GM21367 (cell line): ENCODE measurements at regions not wholly inside any gene's neighbourhood (a gene's known extent, or its start where the extent isn't known, plus 50 kb on each side); places are given as distances from the start of the nearest gene placed in this dataset.

ENCODE experiments used
- ATAC-seq: cut with Tn5 transposase; IDR thresholded peaks from one replicate; pipeline ENCODE4 v1.9.1; 2021; ENCODE audit not compliant: unreplicated experiment

DNA sequence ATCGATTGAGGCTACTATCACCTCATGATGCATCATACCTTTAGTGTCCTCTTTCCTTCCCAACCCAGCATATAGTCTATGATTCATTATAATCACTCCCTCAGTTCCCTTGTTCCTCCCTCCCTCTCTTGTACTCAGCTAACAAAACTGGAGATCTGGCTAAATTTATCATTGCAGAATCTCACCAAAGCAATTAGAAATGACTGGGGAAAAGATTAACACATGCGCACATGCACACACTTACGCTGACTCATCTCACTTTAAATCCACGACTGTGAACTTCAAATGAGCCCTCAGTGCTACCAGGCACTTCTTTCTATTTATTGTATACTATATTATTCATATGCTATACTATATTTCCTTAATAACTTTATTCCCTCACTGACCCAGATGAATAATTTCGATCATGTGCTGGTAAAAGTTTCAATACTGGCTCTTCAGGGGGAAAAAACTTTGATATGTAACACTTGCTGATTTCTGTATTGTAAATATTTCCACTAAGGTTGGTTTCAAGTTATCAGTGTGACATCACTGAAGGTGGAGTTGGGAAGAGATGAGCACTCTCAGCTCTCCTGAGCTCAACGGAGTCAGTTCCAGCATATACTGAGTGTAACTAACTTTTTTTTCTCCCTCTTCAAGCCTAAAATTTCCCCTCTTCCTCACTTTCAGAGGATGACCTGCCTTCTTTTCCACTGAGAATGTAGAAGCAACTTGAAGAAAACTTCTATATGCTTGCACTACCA, 613.7 kb upstream of the B3GALT2 start:
- no peak for ATAC-seq

DNA sequence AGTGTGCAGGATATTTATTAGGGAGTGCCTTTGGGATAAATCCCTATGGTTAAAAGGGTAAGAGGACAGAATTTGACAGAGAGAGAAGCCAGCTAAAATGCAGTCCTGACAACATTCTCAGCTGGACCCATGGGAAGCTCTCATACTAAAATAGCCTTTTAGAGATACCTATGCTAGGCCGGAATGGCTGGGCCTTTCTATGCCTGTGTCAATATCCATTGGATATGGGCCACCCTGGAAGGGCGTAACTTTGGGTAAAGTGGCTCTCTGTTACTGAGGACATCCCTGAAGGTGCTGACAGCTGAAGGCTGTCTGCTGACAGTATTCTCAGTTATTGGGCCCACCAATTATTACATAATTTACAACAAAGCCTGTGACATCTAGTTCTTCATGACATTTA, 613.0 kb upstream of the B3GALT2 start:
- no peak for ATAC-seq

GRCh38 chr1:193794239-193794638, 607.8 kb upstream of the B3GALT2 start:
- ATAC-seq, result no peak

DNA sequence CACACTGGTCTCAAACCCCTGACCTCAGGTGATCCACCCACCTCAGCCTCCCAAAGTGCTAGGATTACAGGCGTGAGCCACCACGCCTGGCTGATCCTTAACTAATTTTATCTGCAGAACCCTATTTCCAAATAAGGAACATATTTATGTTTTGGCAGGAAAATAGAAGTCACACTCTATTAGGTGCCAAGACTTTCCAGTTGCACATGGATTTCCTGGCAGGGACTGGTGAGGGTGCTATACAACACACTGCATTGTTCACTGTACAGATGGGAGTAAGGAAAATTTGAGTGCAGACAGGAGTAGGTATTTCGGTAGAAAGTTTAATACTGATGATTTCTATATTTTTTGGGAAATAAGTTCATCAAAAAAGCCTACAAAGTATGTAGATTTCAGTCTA, 605.3 kb upstream of the B3GALT2 start:
- ATAC-seq, result no peak

- no peak for ATAC-seq
Observed at GRCh38 chr1:193787061-193787460, 600.6 kb upstream of the B3GALT2 start.

DNA sequence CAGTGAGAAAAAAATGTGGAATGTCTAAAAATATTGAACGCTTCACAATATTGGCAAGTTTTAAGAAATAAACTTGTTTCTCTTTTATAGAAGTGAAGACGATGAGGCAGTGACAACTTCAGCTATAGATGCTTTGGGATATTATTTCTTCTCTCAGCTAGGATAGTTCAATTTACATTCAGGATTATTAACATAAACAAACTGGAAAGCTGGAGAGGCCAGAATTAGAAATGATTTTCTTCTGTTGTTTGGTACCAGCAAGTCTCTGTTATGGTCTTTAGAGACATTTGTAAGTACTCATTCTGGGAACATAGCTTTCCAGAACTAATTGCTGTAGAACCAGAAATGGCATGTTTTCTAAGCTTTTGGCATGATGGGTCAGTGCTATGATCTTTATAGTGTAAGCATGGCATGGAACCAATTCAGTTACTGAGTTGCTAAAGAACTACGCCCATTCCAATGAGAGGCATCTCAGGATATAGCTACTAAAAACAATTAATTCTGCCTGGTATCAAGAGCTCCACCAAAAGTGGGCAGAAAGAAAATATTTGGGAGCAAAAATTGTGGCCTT, 599.5 kb upstream of the B3GALT2 start:
- ATAC-seq, result no peak

GRCh38 chr1:193774536-193775323, 588.3 kb upstream of the B3GALT2 start:
- no peak for ATAC-seq

GRCh38 chr1:193771596-193771995, 585.2 kb upstream of the B3GALT2 start:
- ATAC-seq, result no peak

GRCh38 chr1:193769651-193770050, 583.2 kb upstream of the B3GALT2 start:
- no peak for ATAC-seq

DNA sequence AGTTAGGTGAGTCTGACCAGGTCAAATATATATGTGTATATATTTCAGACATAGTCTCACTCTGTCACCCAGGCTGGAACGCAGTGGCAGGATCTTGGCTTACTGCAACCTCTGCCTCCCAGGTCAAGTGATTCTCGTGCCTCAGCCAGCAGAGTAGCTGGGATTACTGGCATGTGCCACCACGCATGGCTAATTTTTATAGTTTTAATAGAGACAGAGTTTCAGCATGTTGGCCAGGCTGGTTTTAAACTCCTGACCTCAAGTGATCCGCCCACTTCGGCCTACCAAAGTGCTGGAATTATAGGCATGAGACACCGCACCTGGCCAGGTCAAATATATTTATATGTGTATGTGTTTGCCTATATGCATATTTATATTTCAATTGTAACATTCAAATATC, 581.5 kb upstream of the B3GALT2 start:
- ATAC-seq, result no peak

DNA sequence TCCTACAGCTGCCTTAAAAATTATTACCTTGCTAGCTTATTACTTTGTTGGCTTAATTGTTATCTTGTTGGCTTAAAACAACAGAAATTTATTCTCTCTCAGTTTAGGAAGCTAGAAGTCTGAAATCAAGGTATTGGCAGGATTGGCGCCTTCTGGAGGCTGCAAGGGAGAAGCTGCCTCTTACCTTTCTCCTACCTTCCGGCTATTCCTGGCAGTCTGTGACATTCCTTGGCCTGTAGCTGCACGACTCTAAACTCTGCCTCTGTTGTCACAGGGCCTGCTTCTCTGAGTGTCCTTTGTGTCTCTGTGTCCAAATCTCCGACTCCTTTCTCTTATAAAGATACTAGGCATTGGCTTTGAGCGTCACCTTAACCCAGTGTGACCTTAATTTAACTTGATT, 579.9 kb upstream of the B3GALT2 start:
- ATAC-seq, result no peak

DNA sequence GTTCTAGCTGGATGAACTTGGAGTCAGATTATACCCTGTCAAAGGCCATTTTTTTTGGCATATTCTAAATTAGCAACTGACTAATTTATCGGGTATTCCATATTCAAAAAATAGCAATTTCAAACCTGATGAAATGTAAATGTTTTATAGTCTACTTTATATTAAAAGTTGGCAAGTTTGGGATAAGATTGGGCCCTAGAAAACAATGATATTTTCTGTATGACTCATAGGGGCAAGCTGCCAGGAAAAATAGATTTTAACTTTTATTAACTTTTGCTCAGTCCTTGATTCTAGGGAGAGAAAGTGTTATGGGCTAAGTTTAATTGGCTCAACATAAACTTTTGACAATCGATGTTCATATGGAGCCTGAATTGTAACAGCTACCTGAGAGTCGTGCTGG, 576.9 kb upstream of the B3GALT2 start:
- ATAC-seq, result no peak

- ATAC-seq, result no peak
Observed at GRCh38 chr1:193762236-193762635, 575.8 kb upstream of the B3GALT2 start.

DNA sequence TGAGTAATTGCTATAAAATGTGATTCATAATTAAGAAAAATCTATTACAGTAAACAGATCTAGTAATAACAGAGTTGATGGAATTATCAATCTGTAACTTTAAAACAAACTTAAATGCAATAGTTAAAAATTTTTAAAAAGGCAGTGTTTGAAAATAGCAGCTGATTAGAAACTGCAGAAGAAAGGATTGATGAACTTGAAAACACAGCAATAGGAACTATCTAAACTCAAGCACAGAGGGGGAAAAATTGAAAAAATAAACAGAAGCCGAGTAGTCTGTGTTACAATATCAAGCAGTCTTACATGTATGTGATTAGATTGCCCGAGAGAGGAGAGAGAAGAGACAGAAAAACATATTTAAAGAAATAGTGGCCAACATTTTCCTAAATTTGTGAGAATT, 569.0 kb upstream of the B3GALT2 start:
- no peak for ATAC-seq

DNA sequence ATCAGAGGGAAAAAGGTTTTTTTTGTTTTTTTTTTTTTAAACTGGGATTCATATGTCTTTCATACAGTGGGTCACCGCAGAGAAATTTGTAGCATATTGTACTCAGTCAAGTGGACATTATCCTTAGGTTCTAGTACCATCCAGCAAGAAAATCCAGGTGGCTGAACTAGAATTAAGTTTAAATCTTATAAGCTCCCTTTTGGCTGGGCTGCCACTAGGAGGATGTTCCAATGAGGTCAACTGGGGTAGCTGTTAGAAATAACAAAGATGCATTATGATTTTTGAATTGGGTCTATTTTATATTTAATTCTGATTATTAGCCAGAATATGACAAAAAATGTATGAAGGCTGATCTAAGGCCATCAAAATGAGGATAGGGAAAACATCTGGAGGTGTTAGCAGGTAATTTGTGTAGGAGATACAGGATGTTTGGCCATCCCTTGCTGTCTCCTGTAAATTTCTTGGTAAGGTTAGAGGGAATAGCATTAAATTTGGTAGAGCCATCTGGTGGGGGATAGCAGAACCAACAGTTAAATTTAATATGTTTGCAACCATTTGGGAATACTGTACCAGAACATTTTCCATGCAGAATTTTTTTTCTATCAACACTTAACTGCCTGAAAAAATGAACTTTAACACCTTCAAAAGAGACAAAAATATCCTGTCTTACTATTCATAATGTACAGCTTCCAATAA, 568.5 kb upstream of the B3GALT2 start:
- ATAC-seq, result no peak

- ATAC-seq, result no peak
Observed at GRCh38 chr1:193754151-193754550, 567.7 kb upstream of the B3GALT2 start.

GRCh38 chr1:193753038-193753756, 566.8 kb upstream of the B3GALT2 start:
- no peak for ATAC-seq

- ATAC-seq, result no peak
Observed at GRCh38 chr1:193749868-193750267, 563.5 kb upstream of the B3GALT2 start.

DNA sequence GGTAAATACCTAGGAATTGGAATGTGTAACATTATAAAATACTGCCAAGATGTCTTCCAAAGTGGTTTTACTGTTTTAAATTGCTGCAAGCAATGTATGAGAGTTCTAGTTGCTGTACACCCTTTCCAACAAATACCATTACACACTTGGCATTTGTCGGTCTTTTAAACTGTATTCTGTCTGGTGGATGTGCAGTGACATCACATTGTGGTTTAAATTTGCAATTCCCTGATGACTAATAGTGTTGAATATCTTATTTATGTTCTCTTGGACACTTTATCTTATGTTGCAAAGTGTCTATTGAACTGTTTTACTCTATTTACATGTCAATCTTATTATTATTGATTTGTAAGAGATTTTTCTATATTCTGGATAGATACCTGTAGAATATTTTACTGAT, 561.2 kb upstream of the B3GALT2 start:
- ATAC-seq, result no peak

GRCh38 chr1:193741228-193741627, 554.8 kb upstream of the B3GALT2 start:
- no peak for ATAC-seq

DNA sequence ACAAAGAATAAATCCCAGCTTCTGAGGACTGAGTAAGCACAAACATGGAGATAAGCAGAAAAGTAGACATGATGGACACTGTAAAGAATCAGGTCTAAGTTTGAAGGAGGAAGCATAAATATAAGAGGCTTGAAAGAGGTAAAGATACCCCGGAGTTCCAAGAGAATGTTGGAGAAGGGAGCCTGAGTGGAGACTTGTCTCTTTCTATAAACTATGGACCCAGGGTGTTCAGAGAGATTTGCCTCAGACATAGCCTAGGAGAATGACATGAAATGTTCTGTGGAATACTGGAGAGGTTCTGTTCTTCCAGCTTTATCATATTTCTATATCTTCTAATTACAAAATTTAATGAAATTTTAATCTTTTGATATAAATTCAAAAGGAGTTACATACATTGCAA, 554.3 kb upstream of the B3GALT2 start:
- ATAC-seq, result no peak
